ENCODE measurements at regions not wholly inside any gene's neighbourhood (a gene's known extent, or its start where the extent isn't known, plus 50 kb on each side); places are given as distances from the start of the nearest gene placed in this dataset.
A peak's percentile ranks its signal among the peaks of the same experiment; 100 is the strongest.
"Not testable (repeated sequence)": the region's sequence is repeated elsewhere in the genome, so short reads cannot be mapped to it uniquely, and the experiment has no call there.

DNA sequence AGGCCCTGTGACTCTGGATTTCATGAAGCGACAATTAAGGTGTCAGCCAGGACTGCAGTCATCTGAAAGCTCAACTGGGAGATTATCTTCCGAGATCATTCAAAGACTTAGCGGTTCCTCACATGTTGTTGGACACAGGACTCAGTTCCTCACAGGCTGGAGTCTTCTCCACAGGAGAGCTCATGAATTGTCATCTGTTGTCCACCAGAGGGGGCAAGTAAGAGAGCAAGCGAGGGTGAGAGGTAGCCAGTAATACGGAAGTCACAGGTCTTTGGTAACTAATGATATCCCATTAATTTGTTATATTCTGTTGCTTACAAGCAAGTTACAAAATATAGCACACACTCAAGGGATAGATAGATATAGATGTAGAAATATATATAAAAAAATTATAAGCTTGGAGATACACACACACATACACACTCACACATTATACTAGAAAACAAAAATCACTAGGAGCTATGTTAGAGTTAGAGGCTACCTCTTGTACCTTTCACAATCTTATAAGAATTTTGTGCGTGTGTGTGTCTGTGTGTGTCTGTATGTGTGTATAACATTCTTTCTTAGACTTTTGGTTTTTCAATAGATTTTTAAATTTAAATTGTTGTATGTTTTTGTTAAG, 1695.3 kb downstream of the BRINP3 start:
- DNase-seq: peak; percentile 49

DNA sequence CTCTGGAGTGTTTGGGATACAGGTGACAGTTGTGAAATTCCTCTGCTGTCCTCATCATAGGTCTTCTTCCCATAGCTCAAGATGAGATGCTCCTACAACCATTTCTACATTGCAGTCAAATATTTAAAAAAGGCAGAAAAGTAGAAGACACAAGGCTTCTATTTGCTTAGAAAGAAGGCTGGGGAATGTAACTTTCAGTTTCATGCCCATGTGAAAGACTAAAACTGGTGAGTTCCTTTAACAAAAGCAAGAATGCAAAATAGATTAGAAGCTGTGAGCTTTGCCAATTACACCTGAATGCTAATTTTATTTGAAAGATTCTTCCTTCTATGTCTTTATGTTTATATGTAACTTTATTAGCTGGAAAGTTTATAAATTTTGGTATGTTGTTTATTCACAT, 1682.7 kb downstream of the BRINP3 start:
- DNase-seq: no peak

DNA sequence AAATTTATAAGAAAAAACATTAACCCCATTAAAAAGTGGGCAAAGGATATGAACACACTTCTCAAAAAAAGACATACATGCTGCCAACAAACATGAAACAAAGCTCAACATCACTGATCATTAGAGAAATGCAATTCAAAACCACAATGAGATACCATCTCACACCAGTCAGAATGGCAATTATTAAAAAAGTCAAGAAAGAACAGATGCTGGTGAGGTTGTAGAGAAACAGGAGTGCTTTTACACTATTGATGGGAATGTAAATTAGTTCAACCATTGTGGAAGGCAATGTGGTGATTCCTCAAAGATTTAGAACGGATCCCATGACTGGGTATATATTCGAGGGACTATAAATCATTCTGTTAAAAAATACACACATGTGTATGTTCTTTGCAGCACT, 1665.5 kb downstream of the BRINP3 start:
- DNase-seq: not testable (repeated sequence)

DNA sequence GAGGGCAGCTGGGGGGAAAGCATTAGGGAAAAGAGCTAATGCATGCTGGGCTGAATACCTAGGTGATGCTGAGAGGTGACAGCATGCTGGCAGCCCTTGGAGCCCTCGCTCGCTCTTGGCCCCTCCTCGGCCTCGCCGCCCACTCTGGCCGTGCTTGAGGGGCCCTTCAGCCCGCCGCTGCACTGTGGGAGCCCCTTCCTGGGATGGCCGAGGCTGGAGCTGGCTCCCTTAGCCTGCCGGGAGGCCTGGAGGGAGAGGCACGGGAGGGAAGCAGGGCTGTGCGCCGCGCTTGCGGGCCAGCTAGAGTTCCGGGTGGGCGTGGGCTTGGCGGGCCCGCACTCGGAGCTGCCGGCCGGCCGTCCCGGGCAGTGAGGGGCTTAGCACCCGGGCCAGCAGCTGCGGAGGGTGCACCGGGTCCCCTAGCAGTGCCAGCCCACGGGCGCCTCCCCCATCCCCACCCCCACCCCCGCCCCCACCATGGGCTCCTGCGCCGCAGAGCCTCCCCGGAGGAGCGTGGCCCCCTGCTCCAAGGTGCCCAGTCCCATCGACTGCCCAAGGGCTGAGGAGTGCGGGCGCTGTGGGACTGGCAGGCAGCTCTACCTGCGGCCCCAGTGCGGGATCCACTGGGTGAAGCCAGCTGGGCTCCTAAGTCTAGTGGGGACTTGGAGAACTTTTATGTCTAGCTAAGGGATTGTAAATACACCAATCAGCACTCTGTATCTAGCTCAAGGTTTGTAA, 1664.7 kb downstream of the BRINP3 start:
- DNase-seq: not testable (repeated sequence)

DNA sequence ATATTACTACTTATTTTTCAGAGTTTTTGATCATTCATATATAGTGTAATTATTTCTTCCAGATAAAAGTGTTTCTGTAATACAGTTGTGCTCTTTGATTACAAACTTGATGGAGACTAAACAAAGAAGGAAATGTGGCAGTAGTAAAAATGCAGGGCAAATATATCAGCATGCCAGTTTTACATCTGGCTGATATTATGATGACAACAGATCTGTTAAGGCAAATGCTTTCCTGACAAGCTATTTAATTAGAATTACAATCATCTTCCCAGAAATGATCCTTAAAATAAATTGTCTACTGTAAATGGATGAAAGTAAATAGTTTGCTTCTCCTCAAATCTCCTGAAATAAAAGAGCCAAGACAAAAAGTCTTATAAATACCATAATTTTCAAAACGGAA, 1659.8 kb downstream of the BRINP3 start:
- no peak for DNase-seq

DNA sequence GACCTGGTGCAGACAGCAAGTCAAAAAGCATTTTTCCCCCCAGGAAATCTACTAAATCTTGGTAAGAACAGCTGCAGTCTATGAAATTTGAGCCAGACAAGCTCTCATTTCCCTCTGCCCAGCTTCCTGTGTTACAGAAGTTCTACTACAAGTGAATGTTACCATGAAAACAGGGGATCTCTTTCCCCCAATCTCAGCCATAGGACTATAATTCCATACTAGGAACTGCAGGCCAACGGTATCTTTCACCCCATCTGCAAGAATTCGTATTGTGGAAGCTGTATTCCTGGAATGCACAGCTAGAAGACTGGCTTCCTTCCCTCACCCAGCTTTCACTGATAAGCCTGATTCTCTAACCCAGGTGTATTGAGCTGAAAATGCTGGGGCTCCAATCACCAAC, 1655.4 kb downstream of the BRINP3 start:
- peak; percentile 15 for DNase-seq

DNA sequence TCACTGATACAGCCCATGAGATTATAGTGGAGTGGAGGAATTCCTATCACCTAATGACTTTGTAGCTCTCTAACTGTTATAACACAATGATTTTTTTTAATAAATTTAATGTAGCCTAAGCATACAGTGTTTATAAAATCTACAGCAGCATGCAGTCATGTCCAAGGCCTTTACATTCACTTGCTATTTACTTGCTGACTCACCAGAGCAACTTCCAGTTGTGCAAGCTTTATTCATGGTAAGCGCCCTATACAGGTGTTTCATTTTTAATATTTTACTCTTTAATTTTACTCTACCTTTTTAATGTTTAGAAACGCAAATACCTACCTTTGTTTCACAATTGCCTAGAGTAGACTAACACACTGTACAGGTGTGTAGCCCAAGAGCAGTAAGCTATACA, 1652.2 kb downstream of the BRINP3 start:
- DNase-seq: no peak

DNA sequence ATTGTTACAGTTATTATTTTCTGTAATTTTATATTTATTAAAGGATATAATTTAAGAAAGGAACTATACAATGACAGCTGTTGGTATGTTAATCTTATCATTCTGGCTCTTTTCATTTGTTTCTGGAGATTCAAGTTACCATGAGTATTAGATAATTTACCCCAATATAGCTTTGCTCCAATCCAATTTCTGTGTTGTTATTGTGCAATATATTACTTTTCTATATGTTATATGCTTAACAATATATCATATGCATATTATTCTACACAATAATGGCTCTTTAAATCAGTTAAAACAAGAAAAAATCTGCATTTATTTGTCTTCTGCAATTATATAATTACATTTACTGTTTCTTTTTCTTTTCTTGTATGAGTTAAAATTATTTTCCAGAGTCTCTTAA, 1650.9 kb downstream of the BRINP3 start:
- no peak for DNase-seq

DNA sequence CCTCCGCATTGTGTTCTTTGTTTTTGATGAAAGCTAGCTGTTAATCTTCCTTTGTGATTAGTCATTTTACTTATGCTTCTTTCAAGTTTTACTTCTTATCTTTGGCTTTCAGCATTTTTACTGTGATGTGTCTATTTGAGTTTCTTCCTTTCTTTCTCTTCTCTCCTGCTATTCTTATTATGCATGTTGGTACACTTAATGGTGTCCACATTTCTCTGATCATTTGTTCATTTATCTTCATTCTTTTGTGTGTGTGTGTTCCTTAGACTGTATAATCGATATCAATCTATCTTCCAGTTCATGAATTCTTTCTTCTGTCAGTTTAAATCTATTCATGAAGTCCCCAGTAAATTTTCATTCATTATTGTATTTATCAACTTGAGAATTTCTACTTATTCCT, 1650.3 kb downstream of the BRINP3 start:
- DNase-seq: no peak

DNA sequence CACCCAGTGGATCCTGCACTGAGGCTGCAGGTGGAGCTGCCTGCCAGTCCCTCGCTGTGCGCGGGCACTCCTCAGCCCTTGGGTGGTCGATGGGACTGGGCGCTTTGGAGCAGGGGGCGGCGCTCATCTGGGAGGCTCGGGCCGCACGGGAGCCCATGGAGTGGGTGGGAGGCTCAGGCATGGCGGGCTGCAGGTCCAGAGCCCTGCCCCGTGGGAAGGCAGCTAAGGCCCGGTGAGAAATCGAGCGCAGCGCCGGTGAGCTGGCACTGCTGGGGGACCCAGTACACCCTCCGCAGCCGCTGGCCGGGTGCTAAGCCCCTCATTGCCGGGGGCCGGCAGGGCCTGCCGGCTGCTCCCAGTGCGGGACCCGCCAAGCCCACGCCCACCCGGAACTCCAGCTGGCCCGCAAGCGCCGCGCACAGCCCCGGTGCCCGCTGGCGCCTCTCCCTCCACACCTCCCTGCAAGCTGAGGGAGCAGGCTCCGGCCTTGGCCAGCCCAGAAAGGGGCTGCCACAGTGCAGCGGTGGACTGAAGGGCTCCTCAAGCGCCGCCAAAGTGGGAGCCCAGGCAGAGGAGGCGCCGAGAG, 1636.5 kb downstream of the BRINP3 start:
- DNase-seq: not testable (repeated sequence)

DNA sequence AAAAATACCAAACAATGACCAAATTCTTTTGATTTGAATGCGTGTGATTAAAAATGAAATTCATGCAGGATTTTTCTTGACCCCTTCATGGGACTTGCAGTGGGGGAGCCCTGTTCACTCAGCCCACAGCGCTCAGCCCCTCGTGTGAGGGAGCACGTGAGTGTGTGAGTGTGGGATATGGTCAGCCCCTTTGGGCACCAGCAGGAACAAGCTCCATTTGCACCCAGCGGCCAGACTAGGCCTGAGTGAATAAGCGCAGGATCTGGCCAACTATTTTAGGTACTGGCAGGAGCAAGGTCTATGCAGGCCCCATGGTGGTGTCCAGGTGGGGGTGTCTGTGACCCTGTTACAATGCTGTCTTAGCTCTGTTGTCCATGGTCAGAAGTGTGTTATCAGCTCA, 1631.2 kb downstream of the BRINP3 start:
- no peak for DNase-seq

DNA sequence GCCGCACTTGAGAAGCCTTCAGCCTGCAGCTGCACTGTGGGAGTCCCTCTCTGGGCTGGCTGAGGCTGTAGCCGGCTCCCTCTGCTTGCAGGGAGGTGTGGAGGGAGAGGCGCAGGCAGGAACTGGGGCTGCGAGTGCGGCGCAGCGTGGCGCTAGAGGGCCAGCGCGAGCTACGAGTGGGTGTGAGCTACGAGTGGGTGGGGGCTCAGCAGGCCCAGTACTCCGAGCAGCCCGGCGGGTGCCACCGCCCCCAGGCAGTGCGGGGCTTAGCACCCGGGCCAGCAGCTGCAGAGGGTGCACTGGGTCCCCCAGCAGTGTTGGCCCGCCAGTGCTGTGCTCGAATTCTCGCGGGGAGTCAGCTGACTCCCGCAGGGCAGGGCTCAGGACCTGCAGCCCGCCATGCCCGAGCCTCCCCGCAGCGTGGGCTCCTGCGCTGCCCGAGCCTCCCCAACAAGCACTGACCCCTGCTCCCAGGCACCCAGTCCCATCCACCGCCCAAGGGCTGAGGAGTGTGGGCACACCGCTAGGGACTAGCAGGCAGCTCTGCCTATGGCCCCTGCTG, 1620.1 kb downstream of the BRINP3 start:
- DNase-seq: no peak

DNA sequence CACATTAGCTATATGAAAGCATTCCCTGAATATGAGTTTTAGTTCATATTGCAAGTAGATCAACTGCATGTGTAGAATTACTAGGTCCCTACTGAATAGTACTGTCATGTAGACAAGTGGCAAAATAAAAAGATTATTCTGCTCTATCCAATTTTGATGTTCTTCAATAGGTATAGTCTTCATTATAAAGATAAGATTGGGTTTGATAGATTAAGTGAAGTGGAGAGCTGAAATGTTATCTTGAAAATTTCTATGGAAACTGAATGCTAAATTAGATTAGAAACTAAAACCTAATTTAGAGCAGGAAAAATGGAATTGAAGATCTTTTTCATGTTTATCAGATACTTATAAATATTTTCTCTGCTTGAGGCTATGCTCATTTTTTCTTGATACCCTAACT, 1610.0 kb downstream of the BRINP3 start:
- no peak for DNase-seq

DNA sequence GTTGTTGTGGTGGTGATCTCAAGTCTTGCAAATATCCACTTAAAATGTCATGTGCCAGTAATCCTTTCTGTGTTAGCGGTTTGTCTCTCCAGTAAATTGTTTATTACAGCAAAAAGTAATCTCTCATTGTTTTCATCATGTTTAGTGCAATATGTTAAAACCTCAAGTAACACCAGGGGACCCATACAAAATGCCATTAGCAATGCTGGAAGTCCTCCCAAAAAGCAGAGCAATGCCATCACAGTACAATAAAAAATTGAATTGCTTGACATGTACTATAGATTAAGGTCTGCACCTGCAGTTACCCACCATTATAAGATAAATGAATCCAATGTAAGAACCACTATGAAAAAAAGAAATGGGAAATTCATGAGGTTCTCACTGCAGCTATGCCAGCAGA, 1606.5 kb downstream of the BRINP3 start:
- no peak for DNase-seq

DNA sequence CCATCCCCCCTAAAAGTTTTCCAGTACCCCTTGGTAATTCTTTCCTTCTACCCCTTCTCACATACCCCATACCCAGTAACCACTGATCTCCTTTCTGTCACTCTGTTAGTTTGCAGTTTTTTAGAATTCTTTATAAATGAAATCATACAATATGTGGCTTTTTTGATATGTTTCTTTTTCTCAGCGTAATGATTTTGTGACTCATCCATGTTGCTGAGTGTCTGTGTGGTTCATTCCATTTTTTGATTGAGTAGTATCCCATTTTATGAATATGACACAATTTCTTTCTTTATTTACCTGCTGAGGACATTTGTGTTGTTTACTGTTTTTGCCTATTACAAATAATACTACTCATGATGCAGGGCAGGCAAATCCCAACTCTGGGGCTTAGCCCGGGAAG, 1605.3 kb downstream of the BRINP3 start:
- no peak for DNase-seq

DNA sequence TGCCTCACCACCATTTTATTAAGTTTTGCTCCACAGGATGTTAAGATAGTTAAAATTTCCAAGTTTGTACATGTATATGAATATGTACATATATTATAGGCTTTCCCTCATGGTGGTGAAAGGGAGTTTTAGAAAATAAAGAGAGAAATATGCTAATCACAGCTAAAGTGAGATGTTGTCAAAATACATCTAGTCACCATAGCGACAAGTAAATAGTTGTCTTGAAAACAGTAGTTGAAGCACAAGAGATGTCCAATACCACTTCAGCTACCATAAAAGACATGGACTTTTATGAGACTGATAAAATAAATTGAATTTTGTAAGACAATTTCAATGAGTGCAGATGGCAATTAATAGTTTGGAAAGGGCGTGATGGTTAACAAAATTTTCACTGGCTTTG, 1600.0 kb downstream of the BRINP3 start:
- DNase-seq: no peak

DNA sequence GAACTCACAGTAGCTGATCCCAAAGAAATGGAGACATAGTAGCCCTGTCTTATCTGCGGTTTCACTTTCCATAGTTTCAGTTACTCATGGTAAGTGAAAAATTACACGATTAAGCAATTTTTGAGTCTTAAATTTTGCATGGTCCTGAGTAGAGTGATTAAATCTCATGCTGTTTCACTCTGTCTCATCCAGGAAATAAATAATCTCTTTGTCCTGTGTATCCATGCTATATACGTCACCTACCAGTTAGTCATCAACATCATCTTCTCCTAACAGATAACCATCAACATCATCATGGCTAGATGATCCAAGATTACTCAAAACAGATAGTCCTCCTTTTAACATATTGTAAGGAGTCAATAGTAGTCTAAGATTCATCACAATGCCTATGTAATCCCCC, 1589.3 kb downstream of the BRINP3 start:
- no peak for DNase-seq

DNA sequence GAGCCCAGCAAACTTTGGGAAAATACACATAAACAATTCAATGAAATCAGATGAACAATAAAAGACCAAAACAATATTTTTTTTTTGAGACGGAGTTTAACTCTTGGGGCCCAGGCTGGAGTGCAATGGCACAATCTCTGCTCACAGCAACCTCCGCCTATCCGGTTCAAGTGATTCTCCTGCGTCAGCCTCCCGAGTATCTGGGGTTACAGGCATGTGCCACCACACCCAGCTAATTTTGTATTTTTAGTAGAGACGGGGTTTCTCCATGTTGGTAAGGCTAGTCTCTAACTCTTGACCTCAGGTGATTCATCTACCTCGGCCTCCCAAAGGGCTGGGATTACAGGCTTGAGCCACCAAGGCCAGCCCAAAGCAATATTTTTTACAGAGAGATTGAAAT, 1588.5 kb downstream of the BRINP3 start:
- DNase-seq: no peak

DNA sequence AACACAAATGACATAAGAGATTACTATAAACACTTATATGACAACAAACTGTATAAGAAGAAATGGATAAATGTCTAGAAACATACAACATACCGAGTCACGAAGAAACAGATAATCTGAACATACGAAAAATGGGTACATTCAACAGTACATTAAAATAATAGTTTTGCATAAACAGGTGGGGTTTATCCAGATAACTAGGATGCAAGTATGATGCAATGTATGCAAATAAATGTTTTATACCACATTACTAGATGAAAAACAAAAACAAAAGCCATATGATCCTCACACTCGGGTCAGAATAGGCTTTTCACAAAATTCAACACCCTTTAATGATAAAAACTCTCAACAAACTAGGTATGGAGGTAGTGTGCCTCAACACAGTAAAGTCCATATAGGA, 1585.7 kb downstream of the BRINP3 start:
- no peak for DNase-seq

DNA sequence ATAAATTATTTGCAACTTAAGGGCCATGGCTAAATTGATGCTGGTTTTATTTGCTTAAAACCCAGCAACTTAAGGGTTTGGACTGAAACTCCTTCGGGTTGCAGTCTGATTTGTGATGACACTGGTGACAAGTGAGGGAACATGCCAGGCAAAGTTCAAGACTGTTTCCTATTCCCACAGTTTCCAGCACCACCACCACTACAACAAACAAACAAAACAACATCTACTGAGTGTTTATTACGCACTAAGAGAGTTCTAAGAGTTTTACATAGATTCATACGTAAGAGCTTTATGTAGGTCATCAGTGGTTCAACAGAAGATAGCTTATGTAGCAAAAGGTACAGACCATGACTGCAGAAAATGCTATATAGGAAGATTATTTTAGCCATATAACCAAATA, 1582.1 kb downstream of the BRINP3 start:
- no peak for DNase-seq

DNA sequence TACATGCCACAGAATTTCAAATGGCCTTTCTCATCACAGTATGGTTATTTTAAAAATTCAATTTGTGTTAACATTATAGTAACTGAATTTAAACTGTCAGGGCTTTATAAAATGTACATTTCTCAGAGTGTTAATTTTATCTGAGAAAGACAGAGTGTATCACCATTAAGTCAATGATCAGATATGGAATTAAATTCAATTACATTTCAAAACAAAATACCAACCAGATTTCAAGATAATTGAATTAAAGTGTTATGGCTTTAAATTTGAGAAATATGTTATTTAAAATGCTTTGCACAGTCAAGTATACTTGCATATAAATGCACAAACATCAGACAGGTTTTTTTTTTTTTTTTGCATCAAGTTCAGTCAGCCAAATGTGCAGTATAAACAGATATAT, 1574.4 kb downstream of the BRINP3 start:
- no peak for DNase-seq

DNA sequence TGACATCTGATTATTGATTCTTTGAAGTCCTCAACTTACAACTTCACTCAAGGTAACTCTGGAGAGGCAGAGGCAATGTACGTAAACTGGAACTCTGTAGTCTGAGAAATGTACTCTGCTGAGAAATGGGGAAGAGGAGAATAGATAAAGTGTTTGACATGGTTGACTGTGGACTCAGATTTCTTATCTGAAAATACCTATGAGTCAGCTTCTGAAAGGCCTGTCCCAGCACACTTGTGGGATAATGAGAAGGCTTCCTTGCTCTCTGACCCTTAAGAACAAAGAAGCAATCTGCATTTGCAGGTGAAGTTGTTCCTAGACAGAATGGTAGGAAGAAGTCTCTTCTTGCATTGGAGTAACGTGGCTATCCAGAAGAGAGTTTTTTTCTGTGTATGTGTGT, 1573.5 kb downstream of the BRINP3 start:
- DNase-seq: no peak

DNA sequence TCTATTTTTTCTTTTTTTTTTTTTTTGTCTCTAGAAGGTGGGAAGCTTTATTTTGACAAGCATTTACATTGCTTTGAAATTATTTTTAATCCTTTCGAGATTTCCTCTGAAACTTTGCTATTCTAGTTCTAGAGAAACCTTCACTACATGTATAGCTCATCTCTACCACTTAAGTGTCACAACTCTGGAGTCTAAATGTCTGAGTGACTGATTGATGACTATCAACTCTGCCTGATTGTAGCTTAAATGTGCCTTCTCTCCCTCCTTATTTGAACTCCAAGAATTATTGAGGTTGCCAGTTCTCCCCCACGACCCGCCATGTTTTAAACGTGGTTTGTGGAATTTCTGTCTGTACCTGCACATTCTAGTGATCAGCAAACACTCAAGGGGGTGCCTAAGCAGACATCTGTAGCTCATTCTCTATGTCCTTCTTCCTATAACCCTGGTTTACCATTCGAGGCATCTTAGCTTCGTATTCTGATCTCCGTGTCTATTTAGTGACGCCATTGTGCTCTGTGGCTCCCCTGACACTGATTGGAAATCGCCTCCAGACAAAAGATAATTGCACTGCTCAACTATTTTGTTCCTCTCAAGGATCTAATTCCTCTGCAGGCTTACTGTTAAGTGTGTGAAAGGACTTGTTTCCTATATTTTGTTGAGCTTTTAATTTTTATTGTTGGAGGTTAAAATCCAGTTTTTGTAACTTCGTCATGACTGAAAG, 1570.6 kb downstream of the BRINP3 start:
- DNase-seq: no peak

Measured in dermis blood vessel endothelial cell (primary cell).